B cell (primary cell): ENCODE measurements at regions not wholly inside any gene's neighbourhood (a gene's known extent, or its start where the extent isn't known, plus 50 kb on each side); places are given as distances from the start of the nearest gene placed in this dataset.
"Not testable (repeated sequence)": the region's sequence is repeated elsewhere in the genome, so short reads cannot be mapped to it uniquely, and the experiment has no call there.

ENCODE experiments used
- ATAC-seq: fragments of 200-7000 bp; cut with Tn5 transposase; one replicate; pipeline ENCODE4 v1.10.0; 2021; ENCODE audit warnings: low read depth, mild to moderate bottlenecking, moderate number of reproducible peaks, moderate library complexity
- CTCF ChIA-PET: fragments of 350-600 bp; sonication (Branson Sonifier 250); formaldehyde crosslinking; loops from one replicate; lab custom pipeline; 2021; ENCODE audit warnings: antibody characterized with exemption, inconsistent platforms; lab: Charles Lee
- POLR2A ChIA-PET: fragments of 350-600 bp; sonication (Branson Sonifier 250); formaldehyde crosslinking; loops from one replicate; lab custom pipeline; 2021; ENCODE audit warnings: antibody characterized with exemption; lab: Charles Lee
- DNase-seq: peaks from one replicate; pipeline ENCODE4 v3.0.0; 2013
- H2AFZ ChIP-seq: 2 replicates; pipeline ENCODE4 v1.6.1; 2012; ENCODE audit warnings: mild to moderate bottlenecking, low read depth, low read length; ENCODE audit not compliant: insufficient read depth, poor library complexity, severe bottlenecking
- H3K27ac ChIP-seq, 2 donors: 1 replicate in 1 of 2; 2 replicates in 1 of 2; pipeline ENCODE4 v1.5.1; 2012 to 2013; ENCODE audit warnings: low read length in 2 of 2, mild to moderate bottlenecking in 2 of 2, moderate library complexity in 1 of 2
- H3K27me3 ChIP-seq, 4 experiments: fragments of 200-600 bp in 1 of 4; sonication (generic) in 1 of 4; replicated peaks in 1 of 4; 1 replicate in 2 of 4; 2 replicates in 2 of 4; pipeline versions ENCODE4 v1.6.1 to v1.7.0; 2013 to 2016; ENCODE audit warnings: low read length in 3 of 4, mild to moderate bottlenecking in 2 of 4, mixed read lengths in 1 of 4, moderate library complexity in 1 of 4; ENCODE audit not compliant: insufficient read depth in 4 of 4, control insufficient read depth in 3 of 4; ENCODE audit errors: control extremely low read depth in 1 of 4
- H3K36me3 ChIP-seq, 2 experiments: replicated peaks in 1 of 2; 1 replicate in 1 of 2; 2 replicates in 1 of 2; pipeline versions ENCODE4 v1.6.1 to v1.7.1; 2013; ENCODE audit warnings: low read length in 1 of 2; ENCODE audit not compliant: insufficient read depth in 2 of 2, control insufficient read depth in 1 of 2; ENCODE audit errors: control extremely low read depth in 1 of 2, extremely low read depth in 1 of 2
- H3K4me1 ChIP-seq, 2 donors: fragments of 200-600 bp in 1 of 2; sonication (generic) in 1 of 2; 1 replicate in 1 of 2; 2 replicates in 1 of 2; pipeline versions ENCODE4 v1.5.1 to v1.6.1; 2013 to 2017; ENCODE audit warnings: low read length in 2 of 2; ENCODE audit not compliant: control insufficient read depth in 2 of 2, insufficient read depth in 2 of 2
- H3K4me2 ChIP-seq: replicated peaks from 2 replicates; pipeline ENCODE3; 2012; ENCODE audit warnings: mild to moderate bottlenecking, low read depth, low read length; ENCODE audit not compliant: poor library complexity, severe bottlenecking
- H3K4me3 ChIP-seq, 5 experiments: fragments of 200-600 bp in 1 of 5; sonication (generic) in 1 of 5; 1 replicate in 3 of 5; 2 replicates in 2 of 5; pipeline versions ENCODE4 v1.5.1 to v1.7.0; 2011 to 2016; ENCODE audit warnings: low read length in 4 of 5, mild to moderate bottlenecking in 4 of 5, low read depth in 2 of 5, control low read depth in 1 of 5, moderate library complexity in 1 of 5; ENCODE audit not compliant: insufficient read depth in 1 of 5; ENCODE audit errors: control extremely low read depth in 1 of 5, extremely low read depth in 1 of 5
- H3K79me2 ChIP-seq: fragments of 200-600 bp; sonication (generic); one replicate; pipeline ENCODE4 v1.6.0; 2016; ENCODE audit warnings: low read length; ENCODE audit not compliant: control insufficient read depth, insufficient read depth
- H3K9ac ChIP-seq: fragments of 200-600 bp; sonication (generic); 2 replicates; pipeline ENCODE4 v1.6.1; 2017; ENCODE audit warnings: mild to moderate bottlenecking, low read length, moderate library complexity
- H3K9me3 ChIP-seq, 3 donors: one replicate each; pipeline versions ENCODE4 v1.6.1 to v1.7.1; 2013; ENCODE audit warnings: low read length in 2 of 3; ENCODE audit not compliant: control insufficient read depth in 2 of 3, insufficient read depth in 1 of 3; ENCODE audit errors: control extremely low read depth in 1 of 3
- H4K20me1 ChIP-seq: 2 replicates; pipeline ENCODE4 v1.6.0; 2012; ENCODE audit warnings: mild to moderate bottlenecking, low read length; ENCODE audit not compliant: insufficient read depth, control insufficient read depth, poor library complexity, severe bottlenecking
- H3K27ac Mint-ChIP-seq: one replicate; pipeline ENCODE4 v1.8.0; 2021; ENCODE audit warnings: mixed read lengths
- H3K27me3 Mint-ChIP-seq: one replicate; pipeline ENCODE4 v1.8.0; 2021; ENCODE audit warnings: mixed read lengths
- H3K4me1 Mint-ChIP-seq: one replicate; pipeline ENCODE4 v1.8.0; 2021; ENCODE audit warnings: mixed read lengths
- H3K4me3 Mint-ChIP-seq: one replicate; pipeline ENCODE4 v1.8.0; 2021; ENCODE audit warnings: mixed read lengths
- H3K9me3 Mint-ChIP-seq: one replicate; pipeline ENCODE4 v1.8.0; 2022; ENCODE audit warnings: mixed read lengths; ENCODE audit not compliant: insufficient read depth
- EZH2 ChIP-seq: IDR thresholded peaks from 2 replicates; pipeline ENCODE4 v1.6.1; 2012; ENCODE audit warnings: borderline replicate concordance, low read depth, mild to moderate bottlenecking, moderate library complexity, low read length; ENCODE audit not compliant: insufficient read depth, poor library complexity, severe bottlenecking
- WGBS: methylation state at CpG from one replicate; pipeline ENCODE4 v1.1.5; 2013; ENCODE audit warnings: missing lambda C conversion rate; ENCODE audit not compliant: insufficient coverage; 5-methylcytosine and 5-hydroxymethylcytosine counted together
- intact Hi-C: fragments of 100-400 bp; cut with micrococcal nuclease; formaldehyde crosslinking; loops from one replicate; pipeline ENCODE4 v1.10.0; 2022
- TF ChIP-seq, protein P1 (sequence below): fragments of 200-600 bp; IDR thresholded peaks from one replicate; pipeline ENCODE4 v1.8.0; 2022; ENCODE audit warnings: antibody characterized with exemption, mild to moderate bottlenecking

DNA sequence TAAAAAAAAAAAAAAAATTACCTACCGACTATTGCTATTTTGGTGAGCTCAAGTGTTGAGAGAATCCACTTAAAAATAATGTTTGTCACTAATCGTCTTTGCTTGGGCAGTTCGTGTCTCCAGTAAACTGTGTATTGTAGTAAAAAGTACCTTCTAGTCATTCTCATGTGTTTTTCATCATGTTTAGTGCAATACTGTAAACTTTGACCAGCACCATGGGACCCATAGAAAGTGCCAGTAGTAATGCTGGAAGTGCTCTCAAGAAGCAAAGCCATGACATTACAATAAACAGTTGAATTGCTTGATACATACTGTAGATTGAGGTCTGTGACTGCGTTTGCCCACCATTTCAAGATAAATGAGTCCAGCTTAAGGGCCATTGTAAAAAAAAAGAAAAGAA lies 395.2 kb downstream of the BCKDHB start:
- Mint-ChIP-seq H3K9me3 (no peaks in the 10 kb centered on the region), H3K4me1 (no peaks in the 10 kb centered on the region), H3K4me3 (no peak overlapping the region), H3K27ac (no peak overlapping the region), H3K27me3 (peaks cover 4% of the 10 kb centered on the region)
- Histone ChIP-seq H3K9ac (no peak overlapping the region), H3K36me3 (no peaks in the 10 kb centered on the region), H3K4me1 (no peaks in the 10 kb centered on the region), H3K27ac (no peak overlapping the region), H3K79me2 (no peaks in the 10 kb centered on the region), H3K9me3 (no peaks in the 10 kb centered on the region), H2AFZ (no peak overlapping the region), H3K4me2 (no peak overlapping the region), H3K27me3 (peaks cover 0 to 4% (median 0%) of the 10 kb centered on the region in 4 experiments), H3K4me3 (no peak overlapping the region), H4K20me1 (no peaks in the 10 kb centered on the region)
- no peak for ATAC-seq
- no CpG with 5 or more reads among the region's 4 CpGs for WGBS
- CTCF ChIA-PET: no interaction called here
- POLR2A ChIA-PET: no interaction called here
- intact Hi-C loops: no loop called here
- no peak for DNase-seq
- TF ChIP-seq, protein P1, sequence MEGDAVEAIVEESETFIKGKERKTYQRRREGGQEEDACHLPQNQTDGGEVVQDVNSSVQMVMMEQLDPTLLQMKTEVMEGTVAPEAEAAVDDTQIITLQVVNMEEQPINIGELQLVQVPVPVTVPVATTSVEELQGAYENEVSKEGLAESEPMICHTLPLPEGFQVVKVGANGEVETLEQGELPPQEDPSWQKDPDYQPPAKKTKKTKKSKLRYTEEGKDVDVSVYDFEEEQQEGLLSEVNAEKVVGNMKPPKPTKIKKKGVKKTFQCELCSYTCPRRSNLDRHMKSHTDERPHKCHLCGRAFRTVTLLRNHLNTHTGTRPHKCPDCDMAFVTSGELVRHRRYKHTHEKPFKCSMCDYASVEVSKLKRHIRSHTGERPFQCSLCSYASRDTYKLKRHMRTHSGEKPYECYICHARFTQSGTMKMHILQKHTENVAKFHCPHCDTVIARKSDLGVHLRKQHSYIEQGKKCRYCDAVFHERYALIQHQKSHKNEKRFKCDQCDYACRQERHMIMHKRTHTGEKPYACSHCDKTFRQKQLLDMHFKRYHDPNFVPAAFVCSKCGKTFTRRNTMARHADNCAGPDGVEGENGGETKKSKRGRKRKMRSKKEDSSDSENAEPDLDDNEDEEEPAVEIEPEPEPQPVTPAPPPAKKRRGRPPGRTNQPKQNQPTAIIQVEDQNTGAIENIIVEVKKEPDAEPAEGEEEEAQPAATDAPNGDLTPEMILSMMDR: no peak
- TF ChIP-seq EZH2: no peak

DNA sequence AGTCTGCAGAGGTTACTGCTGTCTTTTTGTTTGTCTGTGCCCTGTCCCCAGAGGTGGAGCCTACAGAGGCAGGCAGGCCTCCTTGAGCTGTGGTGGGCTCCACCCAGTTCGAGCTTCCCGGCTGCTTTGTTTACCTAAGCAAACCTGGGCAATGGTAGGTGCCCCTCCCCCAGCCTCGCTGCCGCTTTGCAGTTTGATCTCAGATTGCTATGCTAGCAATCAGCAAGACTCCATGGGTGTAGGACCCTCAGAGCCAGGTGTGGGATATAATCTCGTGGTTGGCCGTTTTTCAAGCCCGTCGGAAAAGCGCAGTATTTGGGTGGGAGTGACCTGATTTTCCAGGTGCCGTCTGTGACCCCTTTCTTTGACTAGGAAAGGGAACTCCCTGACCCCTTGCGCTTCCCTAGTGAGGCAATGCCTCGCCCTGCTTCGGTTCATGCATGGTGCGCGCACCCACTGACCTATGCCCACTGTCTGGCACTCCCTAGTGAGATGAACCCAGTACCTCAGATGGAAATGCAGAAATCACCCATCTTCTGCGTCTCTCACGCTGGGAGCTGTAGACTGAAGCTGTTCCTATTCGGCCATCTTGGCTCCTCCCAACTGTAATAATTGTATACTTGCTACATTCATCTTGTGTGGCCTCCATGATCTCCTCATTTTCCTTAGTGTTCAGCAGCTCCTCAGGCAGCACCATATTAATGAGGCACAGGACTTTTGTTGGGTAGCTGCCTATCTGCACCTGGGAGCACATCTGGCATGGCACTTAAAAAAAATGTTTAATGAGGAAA lies 391.4 kb downstream of the BCKDHB start:
- POLR2A ChIA-PET, H3K4me1 Mint-ChIP-seq, H3K27me3 Mint-ChIP-seq, H3K4me1 ChIP-seq, H3K9ac ChIP-seq, H3K4me3 ChIP-seq, intact Hi-C loops, DNase-seq, H3K9me3 Mint-ChIP-seq, H3K79me2 ChIP-seq, H3K36me3 ChIP-seq, H3K27ac ChIP-seq, H3K9me3 ChIP-seq, H3K4me3 Mint-ChIP-seq, H3K27ac Mint-ChIP-seq, H3K4me2 ChIP-seq, H4K20me1 ChIP-seq, ATAC-seq, CTCF ChIA-PET, H3K27me3 ChIP-seq, H2AFZ ChIP-seq: not testable (repeated sequence)
- 74% methylated on average over 10 of the region's 18 CpGs for WGBS
